ENCODE measurements at regions not wholly inside any gene's neighbourhood (a gene's known extent, or its start where the extent isn't known, plus 50 kb on each side); places are given as distances from the start of the nearest gene placed in this dataset.

DNA sequence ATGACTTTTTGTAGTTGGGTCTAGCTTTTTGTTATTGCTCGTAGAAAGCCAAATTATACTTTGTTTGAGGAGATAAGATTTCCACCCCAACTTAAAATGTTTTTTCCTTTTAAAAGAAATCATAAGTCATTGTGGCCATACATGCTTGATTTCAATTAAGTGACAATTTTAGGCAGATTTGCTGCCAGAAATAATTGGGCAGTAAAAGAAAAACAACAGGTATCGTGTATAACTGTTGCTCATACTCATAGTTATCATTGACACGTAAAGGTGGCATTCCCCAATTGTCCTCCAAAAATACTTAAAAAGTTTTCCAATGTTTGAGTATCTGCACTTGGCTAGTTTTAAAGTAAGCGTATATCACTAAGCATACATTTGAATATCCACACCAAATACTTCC, 313.0 kb downstream of the TEX29 start:
- no peak for DNase-seq (ENCODE audit: low spot score)
- Histone ChIP-seq H3K36me3 (ENCODE audit: insufficient read depth, low read length, poor library complexity, severe bottlenecking) (no peaks in the 10 kb centered on the region), H3K4me3 (ENCODE audit: low read depth, low read length, poor library complexity, severe bottlenecking) (no peak overlapping the region), H3K27ac (ENCODE audit: low read depth, low read length, poor library complexity, severe bottlenecking) (no peak overlapping the region), H3K4me1 (ENCODE audit: insufficient read depth, low read length, poor library complexity, severe bottlenecking) (no peaks in the 10 kb centered on the region), H3K9me3 (ENCODE audit: low read depth, low read length, poor library complexity, severe bottlenecking) (no peaks in the 10 kb centered on the region), H3K27me3 (replicated peaks; ENCODE audit: insufficient read depth, low read depth, low read length, poor library complexity) (peaks cover 43% of the 10 kb centered on the region)
- POLR2A ChIA-PET (ENCODE audit: low non-redundant PET): no interaction called here
- TF ChIP-seq EZH2 (IDR thresholded peaks at IDR 0.05; ENCODE audit: borderline replicate concordance, low read depth, low read length, poor library complexity, severe bottlenecking) (no peak), CTCF (conservative IDR thresholded peaks at IDR 0.05; ENCODE audit: low read depth, low read length) (no peak)
- BruUV-seq (replicated peaks): no TSS peak
- CTCF ChIA-PET: no interaction called here
- intact Hi-C loops (cut with micrococcal nuclease; ENCODE audit: unreplicated experiment): no loop called here

DNA sequence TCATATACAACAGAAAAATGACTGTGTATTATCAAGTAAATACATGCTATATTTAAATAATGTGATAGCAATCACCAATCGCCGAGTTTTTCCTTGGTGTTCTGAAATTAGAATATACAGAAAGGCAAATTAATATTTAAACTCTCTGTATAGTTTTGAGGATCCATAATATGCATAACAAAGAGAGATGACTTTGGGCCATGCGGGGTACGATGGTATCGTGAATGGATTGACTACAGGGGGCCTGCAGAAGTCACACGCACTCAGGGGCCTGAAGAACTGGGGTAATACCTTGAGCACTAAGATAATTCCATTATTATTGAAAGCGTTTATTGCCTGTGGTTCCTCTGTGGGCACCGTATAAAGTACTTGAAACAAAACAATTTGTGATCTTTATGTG, 314.0 kb downstream of the TEX29 start:
- H3K36me3 ChIP-seq (ENCODE audit: insufficient read depth, low read length, poor library complexity, severe bottlenecking): no peaks in the 10 kb centered on the region
- CTCF ChIA-PET: no interaction called here
- POLR2A ChIA-PET (ENCODE audit: low non-redundant PET): no interaction called here
- no peaks in the 10 kb centered on the region for H3K9me3 ChIP-seq (ENCODE audit: low read depth, low read length, poor library complexity, severe bottlenecking)
- TF ChIP-seq CTCF (conservative IDR thresholded peaks at IDR 0.05; ENCODE audit: low read depth, low read length): no peak
- TF ChIP-seq EZH2 (IDR thresholded peaks at IDR 0.05; ENCODE audit: borderline replicate concordance, low read depth, low read length, poor library complexity, severe bottlenecking): no peak
- H3K4me1 ChIP-seq (ENCODE audit: insufficient read depth, low read length, poor library complexity, severe bottlenecking): no peaks in the 10 kb centered on the region
- no peak overlapping the region for H3K4me3 ChIP-seq (ENCODE audit: low read depth, low read length, poor library complexity, severe bottlenecking)
- peaks cover 33% of the 10 kb centered on the region for H3K27me3 ChIP-seq (replicated peaks; ENCODE audit: insufficient read depth, low read depth, low read length, poor library complexity)
- intact Hi-C loops (cut with micrococcal nuclease; ENCODE audit: unreplicated experiment): no loop called here
- BruUV-seq (replicated peaks): no TSS peak
- no peak overlapping the region for H3K27ac ChIP-seq (ENCODE audit: low read depth, low read length, poor library complexity, severe bottlenecking)
- no peak for DNase-seq (ENCODE audit: low spot score)

- Histone ChIP-seq H3K27ac (ENCODE audit: low read depth, low read length, poor library complexity, severe bottlenecking) (no peak overlapping the region), H3K4me3 (ENCODE audit: low read depth, low read length, poor library complexity, severe bottlenecking) (no peak overlapping the region), H3K9me3 (ENCODE audit: low read depth, low read length, poor library complexity, severe bottlenecking) (no peaks in the 10 kb centered on the region), H3K27me3 (replicated peaks; ENCODE audit: insufficient read depth, low read depth, low read length, poor library complexity) (peaks cover 35% of the 10 kb centered on the region), H3K36me3 (ENCODE audit: insufficient read depth, low read length, poor library complexity, severe bottlenecking) (no peaks in the 10 kb centered on the region), H3K4me1 (ENCODE audit: insufficient read depth, low read length, poor library complexity, severe bottlenecking) (no peaks in the 10 kb centered on the region)
- intact Hi-C loops (cut with micrococcal nuclease; ENCODE audit: unreplicated experiment): no loop called here
- DNase-seq (ENCODE audit: low spot score): no peak
- no peak for TF ChIP-seq EZH2 (IDR thresholded peaks at IDR 0.05; ENCODE audit: borderline replicate concordance, low read depth, low read length, poor library complexity, severe bottlenecking)
- TF ChIP-seq CTCF (conservative IDR thresholded peaks at IDR 0.05; ENCODE audit: low read depth, low read length): no peak
- POLR2A ChIA-PET (ENCODE audit: low non-redundant PET): no interaction called here
- BruUV-seq (replicated peaks): no TSS peak
- CTCF ChIA-PET: no interaction called here
Observed at GRCh38 chr13:111636271-111636670, 315.8 kb downstream of the TEX29 start.
